Right hindlimb (tissue), 1 donor: ENCODE measurements at regions not wholly inside any gene's neighbourhood (a gene's known extent, or its start where the extent isn't known, plus 50 kb on each side); places are given as distances from the start of the nearest gene placed in this dataset.
A peak's percentile ranks its signal among the peaks of the same experiment; 100 is the strongest.

Source experiments
- DNase-seq: peaks from one replicate; pipeline ENCODE4 v3.0.0-alpha.2; 2018

DNA sequence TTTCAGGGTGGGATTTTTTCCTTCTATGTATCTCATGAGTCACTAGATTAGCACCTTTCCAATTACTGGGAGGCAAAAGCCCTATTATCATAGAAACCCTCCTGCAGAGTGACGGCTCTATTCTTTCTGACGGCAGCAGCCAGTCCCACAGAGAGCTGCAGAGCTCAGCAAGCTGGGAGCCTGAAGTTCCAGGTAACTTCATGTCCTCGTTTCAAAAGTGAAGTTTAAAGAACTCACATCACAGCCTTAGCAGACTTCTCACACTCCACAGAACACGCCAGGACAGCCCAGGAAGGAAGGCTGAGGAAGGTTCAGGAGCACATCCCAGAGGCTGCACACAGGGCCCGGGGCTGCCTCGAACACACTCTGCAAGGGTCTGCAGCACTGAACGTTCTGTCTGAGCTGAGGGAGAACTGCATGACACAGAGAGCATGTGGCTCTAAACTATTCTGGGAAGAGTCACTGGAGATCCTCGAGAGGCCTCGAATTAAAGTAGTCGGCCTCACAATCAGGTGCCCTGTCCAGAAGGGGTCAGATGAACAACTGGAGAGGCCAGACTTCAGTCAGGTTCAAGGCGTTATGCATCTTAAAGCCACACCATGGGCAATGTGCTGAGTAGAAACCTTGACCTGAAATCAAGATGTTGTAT lies 104.2 kb upstream of the DRD2 start:
- no peak for DNase-seq

DNA sequence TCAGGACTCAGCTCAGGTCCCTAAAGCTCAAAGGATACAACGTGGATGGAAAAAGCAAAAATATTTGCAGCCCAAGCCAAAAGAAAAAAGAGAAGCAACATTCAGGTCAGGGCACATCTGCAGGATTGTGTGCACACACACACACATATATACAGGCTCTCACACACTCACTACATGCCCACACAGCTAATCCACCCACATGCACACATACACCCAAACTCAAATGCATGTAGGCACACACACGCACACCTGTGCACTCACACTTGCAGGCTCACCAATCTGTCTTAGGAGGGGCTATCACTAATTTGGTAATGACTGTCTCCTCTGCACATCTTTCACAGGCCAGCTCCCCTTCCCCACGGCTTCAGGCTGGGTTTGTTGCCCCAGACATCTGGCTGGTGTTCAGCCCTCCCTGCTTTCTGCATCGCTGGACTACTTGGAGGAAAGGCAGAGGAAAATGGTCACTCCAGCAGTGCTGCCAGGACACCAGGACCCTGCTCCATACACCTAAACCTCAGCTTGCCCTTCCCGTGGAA lies 103.6 kb upstream of the DRD2 start:
- no peak for DNase-seq

DNA sequence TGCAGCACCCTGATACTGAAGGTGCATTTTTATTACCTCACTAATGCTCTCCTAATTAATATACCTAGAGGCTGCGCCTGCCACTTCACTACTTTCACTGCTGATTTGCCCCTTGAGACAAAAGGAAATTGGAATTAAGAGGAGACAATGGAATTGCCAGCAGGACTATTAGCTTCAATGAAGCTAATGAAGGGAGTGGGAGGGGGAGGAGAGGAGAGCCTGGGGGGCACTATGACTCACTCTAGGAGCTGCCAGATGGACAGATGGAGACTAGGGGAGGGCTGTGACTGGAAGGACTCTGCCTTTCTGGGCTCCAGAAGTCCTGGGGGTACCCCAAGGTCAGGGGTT lies 102.8 kb upstream of the DRD2 start:
- DNase-seq, result no peak

DNA sequence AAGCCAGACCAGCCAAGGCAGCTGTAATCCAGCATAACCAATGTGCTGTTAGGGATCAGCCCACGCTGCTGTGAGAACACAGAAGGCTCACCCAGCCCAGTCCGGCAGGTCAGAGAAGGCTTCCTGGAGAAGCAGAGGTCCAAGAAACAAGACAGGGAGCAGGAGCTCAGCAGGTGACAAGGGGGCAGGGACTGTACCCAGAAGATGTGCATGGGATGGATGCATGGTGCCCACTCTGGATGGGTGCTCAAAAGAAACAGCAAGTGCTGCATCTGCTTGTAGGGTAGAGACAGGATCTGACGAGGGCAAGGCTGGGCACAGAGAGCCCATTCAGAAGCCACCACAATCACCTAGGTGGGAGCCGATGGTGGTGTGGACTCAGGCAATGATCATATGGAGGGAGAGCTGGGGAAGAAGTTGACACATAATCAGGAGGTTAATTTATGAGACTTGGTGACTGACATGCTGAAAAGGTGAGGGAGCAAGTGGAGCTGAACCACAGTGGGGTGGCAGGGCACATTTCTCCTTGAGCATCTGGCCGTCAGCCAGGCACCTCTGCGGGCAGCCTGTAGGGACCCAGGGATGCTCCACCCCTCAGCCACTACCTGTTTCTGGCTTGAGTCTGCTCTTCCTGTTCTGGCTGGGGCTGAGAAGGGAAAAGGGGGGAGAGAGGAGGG lies 102.3 kb upstream of the DRD2 start:
- DNase-seq, result no peak

DNA sequence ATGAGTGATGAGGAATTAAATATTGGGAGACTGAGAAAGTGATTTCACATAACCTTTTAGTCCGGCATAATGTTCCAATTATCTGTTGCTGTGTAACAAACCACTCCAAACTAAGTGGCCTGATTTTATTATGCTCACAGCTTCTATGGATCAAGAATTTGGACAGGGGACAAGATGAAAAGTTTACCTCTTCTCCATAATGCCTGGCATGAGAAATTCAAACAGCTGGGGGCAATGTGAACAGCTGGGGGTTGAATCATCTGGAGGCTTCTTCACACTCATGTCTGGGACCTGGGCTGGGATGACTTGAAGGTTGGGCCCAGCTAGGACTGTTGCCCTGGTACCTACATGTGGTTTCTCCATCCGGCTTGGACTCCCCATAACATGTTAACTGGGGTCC lies 99.4 kb upstream of the DRD2 start:
- no peak for DNase-seq

DNA sequence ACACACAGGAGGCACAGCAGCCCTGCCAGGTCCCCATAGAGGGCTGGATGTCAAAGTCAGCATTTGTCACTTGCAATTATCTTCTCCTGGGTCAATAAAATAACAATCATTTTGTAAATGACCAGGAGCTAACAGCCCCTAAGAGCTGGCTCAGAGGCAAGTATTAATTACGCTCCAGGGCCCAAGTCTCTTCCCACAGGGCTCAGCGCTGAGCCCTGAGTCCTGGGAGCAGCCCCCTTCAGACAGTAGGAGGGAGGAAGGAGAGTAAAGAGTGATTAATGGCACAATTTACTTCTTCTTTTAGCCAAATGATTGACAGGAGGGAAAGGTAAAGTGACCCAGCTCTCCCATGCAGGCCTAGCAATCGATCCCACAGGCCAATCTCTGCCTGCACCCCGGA lies 99.0 kb upstream of the DRD2 start:
- no peak for DNase-seq

DNA sequence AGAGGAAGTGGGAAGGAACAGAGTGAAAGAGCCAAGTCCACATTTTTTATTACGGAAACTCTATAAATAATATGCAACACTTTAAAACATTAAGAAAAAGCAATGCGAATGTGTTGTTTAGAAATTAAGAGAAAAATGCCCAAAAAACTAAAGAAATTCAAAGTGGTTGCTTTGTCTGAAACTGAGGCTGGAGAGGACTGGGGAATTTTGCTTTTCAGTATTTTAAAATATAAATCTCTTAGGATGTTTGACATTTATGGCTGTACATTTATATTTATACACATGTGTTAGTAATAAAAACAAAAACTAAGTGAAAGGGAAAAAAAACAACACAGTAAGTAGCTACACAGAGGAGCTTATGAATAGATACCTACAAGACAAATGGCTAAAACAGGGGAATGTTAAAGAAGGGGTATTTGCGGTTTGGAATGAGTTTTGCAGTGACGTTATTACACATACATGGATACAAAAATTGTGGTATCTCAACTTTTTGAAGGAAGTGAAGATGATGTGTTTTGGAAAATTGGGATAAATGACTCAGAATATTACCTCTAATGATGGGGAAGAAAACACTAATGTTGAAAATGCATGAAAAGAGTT lies 97.0 kb upstream of the DRD2 start:
- no peak for DNase-seq

DNA sequence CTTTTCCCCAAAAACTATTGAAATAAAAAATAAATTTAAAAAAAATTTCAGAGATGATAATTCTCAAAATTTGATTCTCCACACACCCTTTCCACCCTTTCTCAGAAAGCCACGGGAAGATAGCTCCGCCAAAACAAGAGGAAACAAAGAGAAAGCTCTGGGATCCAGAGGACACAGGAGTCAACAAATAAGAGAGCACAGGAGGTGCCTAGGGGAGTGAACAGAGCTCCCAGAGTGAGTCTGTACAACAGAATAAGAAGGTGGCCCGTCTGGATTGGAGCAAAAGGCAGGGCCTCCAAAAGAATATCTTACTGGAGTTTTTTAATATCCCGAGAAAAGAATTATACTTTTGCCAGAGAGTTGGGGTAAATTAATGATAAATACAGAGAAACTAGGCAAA lies 96.3 kb upstream of the DRD2 start:
- no peak for DNase-seq

DNA sequence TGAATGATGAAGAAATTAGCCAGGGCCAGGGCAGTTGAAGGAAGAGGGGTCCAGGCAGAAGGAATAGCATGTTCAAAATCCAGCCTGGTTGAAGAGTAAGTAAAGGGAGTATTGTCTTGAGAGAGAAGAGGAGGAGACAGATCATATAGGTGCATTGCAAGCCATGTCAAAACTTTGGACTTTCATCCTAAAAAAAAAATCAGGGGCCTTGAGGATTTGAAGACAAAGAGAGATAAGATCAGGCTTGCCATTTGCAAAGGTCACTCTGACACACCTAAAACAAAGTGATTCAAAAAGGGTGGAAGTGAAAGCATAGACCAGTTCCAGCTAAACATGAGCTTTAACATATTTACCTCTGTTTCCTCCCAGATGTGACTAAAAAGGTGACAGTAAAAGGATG lies 95.7 kb upstream of the DRD2 start:
- DNase-seq, result no peak

DNA sequence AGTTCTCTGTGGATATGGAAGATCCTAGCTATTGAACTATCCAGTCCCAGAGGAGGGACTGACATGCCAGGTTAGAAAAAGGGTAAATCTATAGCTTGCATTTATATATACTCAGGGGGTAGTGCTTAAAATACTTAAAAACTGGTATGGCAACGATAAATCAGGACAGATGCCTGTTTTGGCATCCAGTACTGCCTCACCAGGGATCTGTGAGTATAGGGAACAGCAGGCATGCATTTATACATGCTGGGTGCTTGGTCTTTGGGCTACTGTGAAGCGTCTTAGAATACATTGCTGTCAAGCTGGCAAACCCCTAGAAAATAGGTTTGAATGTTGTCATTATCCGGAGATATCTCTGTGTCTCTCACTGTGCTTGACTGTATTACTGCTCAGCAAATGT lies 94.2 kb upstream of the DRD2 start:
- DNase-seq, result no peak

DNA sequence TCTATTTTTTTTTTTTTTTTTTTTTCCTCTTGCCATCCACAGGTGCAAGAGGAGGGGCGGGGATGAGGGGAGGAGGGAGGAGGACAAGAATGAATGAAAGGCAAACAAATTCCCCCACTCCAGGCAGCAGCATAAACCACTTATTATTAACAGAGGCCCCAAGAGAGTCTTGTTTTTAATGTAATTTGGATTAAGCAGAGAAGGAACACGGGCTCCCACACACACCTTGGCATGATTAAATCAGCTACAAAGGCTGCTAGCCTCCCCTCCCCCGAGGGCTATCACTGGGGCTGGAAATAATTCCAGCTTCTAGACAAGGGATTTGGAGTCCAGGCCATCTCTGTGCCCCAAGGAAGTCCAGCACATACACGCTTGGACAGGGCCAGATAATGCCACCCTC lies 93.4 kb upstream of the DRD2 start:
- no peak for DNase-seq

DNA sequence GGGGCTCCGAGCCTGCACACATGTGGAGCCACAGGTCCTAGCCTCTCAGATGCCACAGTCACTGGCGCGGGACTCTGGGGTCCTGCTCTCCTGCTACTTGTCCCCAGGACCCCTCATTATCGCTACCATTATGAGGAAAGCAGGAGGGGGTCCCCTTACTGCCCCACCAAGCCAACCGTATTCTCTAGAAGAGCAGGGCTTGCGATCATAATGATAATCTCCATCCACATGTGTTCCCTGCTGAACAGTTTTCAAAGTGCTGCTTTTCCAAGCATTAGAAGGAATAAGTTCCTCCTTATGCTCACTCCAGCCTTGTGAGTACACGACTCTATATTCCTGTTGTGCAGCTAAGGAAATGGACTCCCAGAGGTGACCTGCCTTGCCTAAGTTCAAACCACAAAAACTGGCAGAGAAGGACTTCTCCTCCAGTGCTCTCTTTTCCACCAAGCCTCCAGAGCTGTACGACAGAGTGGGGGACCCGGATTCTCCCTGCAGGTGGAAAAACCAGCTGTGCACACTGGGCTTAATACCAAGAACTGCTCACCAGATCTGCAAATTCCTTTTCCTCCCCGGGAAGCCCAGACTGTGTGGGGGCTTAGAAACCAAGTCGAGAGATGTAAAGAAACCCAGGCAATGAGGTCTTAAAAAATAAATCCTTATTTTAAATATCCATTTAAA lies 92.8 kb upstream of the DRD2 start:
- DNase-seq, result peak; percentile 78

DNA sequence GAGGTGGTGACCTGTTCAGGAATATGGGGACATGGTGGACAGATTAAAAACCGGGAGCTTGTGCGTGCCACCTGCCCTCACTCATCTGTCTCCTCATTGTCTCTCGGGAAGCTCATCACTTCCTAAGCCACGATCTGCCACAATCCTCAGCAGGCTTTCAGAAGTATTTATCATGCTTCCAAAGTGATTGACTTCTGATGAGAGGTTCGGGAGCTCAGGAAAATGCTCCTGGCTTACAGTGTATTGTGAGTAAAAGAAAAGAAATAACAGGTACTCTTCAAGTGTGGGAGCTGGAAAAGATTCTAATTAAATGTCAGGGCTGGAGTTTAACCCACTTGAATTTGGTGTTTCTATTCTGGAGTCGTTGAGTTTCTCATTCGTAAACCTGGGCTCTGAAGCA lies 91.9 kb upstream of the DRD2 start:
- DNase-seq, result no peak

DNA sequence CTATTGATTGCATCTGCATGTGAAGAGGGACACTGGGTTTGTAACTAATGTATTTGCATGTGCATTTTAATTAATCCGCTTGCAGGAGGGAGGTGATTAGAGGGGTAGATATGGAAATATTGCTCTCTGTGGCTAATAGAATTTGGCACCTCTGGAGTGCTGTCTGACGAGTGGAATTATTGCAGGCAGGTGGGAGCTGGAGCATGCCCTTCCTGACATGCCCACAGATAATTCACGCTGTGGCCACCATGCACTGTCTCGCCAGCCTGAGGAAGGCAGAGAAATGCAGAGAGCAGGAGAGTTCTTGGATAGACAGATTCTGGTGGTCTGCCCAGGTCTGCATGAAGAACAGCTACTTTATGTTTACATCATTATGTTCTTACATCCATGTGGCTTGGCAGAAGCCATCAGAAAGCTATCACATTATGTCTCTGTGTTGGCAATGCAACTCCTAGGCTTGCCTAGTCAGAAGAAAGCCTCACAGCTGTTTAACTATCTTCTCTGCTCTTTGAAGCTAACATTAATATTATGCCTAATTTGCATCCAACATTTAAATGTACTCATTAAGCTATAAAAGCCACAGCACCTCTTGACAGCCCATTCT lies 89.4 kb upstream of the DRD2 start:
- no peak for DNase-seq

DNA sequence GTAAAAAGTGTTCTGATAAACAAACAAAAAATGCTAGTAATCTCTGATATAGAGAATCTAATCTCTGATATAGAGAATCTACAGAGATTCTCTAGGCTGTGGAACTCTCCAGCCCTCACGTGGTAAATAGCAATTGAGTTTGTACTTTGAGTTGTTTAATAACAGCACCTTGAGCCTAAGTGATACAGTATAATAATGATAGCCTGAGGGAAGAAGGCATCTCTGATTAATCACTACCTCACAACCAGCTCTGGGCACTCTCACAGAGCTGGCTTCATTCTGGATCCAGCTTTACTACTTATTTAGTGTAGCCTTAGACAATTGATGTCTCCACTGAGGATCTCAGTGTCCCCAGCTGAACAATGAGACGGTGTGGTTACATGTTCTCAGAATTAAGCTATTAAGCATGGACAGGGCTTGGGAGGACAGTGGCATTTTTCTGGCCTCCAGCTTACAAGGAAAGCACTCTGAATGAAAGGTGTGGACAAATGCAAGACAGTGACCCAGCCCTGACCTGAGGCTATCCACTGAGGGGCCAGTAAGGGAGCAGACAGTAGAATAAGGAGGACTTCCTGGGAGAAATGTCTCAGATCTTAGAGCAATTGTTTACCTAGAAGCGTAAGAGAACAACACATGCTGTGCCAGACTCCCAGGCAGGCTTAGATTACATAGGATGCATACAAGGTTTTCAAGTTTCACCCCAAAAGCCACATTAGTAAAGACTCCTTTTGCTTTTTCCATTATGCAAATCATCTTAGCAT lies 88.7 kb upstream of the DRD2 start:
- no peak for DNase-seq

DNA sequence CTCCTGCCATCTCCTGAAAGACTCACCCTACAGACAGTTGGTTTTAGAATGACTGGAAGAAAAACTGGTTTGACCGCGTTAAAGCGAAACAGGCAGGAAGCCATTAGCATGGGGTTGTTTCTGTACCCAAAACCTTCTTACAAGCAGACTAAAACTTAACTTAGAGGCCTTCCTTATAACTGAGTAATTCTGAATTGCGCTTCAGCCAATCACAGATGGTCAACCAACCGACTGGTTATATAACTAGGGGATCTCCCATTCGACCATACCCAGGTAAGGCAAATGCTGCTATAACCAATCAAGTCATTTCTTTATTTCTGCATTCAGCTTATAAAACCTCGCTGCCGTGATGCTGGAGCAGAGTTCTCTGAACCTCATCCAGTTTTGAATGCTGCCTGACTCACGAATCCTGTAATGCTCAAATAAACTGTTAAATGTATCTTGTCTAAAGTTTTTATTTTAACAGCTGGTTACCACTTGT lies 87.8 kb upstream of the DRD2 start:
- no peak for DNase-seq

DNA sequence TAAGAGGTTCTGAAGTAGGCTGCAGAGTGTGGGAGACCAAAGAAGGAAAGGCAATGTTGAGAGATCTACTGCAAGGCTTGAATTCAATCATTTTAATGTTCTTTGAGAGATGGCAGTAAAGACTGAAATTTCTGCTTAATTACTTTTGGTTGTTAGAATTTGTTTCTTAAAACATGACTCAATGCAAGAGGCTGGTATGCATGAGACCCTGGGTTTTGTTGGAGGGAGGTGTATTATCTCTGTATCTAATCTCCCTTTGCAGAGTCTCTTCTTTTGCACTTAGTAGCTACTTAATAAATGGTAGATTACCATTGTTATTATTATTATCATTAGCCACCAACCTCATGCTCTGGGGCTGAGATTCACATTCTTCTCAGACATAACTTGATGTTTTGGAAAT lies 87.4 kb upstream of the DRD2 start:
- DNase-seq, result no peak

DNA sequence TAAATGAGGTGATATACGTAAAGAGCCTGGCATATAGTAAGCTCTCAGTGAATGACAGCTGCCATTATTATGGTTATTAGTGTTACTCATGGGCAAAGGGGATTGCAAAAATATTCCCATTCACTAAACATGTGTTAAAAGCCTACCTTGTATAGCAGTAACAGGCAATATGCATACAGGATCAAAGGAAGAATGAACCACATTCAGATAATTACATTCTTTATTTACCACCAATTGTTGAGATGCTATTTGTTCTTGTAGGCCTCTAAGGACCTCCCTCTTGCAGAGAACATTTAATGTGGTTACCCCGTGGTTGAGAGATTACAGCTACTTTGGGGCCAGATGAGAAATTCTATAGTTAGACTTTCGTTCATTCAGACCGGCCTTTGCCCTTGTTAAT lies 82.7 kb upstream of the DRD2 start:
- no peak for DNase-seq

DNA sequence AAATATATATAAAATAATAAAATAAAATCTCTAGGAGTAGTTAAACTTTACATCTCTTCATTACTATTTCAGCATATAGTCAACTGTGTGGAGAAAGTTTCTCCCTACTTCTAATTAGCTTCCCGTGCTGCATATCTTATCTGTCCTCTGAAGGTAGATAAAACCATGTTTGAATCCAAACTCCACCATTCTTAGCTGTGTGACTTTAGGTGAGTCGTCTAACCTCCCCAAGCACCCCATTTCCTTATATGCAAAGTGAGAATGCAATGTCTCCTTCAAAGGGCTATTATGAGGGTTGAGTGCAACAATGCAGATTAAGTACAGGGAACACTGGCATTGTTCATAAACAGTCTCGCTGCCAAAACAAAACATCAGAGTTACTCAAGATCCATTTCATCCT lies 80.8 kb upstream of the DRD2 start:
- DNase-seq, result no peak

DNA sequence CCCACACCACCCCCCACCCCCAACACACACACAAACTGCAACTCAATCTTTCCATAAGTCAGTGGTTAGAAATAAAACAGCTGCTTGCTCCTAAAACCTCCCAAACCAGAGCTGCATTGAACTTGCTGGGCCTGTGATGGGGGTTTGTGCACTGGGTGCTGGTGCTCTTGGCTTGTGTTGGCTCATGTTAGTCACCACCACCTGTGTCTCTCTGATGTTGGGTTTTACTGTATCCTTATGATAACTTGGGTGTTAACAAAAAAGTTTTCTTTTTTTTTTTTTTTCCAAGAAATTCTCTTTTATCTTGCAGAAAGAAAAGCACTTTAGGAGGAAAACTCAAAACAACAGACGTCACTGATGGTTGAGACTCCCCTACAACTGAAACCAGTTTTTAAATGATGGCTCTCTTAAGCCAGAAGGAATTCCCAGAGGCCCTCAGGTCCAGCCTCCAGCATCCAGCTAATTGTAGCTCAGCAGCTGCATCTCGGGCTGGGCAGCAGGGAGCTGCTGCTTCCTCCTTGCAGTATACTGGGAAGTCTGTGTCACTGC lies 79.9 kb upstream of the DRD2 start:
- DNase-seq, result no peak

DNA sequence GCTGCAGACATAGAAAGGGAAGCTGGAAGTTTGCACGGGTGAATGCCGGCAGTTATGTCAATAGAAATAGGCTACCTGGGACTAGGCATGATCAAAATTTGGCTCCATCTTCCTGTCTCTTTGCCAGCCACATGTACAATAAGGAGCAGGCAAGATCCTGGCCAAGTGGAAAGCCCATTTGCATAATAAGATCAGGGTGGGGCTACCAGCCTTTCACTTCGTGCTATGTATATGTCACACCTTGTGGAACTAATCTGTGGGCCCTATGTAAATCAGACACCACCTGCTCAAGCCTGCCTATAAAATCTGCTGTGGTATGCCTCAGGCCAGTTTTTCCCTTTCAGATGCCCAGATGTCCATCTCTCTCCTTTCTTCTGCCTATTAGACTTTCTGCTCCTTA lies 79.3 kb upstream of the DRD2 start:
- no peak for DNase-seq

DNA sequence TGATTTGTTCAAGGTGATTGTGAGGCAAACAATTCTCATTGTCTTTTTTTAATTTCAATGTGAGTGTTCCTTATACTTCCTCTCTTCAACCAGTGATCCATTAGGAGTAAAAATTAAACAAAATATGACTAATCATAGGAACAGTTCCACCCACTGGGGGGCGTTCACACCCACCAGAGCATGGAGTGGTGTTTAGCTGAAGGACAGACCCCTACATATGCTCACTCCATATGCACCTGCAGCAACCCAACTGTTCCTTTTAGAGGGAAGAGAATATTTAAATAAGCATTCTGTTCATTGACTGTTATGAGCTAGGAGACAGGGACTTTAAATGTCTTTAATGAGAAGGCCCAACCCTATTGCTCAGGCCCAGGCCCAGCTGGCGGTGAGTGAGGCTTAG lies 78.7 kb upstream of the DRD2 start:
- DNase-seq, result no peak
